SK-N-SH treated with all-trans-retinoic acid at 6 μM for 48 hours (cell line): ENCODE measurements at regions not wholly inside any gene's neighbourhood (a gene's known extent, or its start where the extent isn't known, plus 50 kb on each side); places are given as distances from the start of the nearest gene placed in this dataset.

ENCODE experiments used
- BACH2 ChIP-seq: fragments of 250-450 bp; sonication (Bioruptor Pico); IDR thresholded peaks from 2 replicates; pipeline ENCODE4 v1.9.0; 2021; ENCODE audit warnings: mild to moderate bottlenecking, borderline replicate concordance
- CSDC2 ChIP-seq: fragments of 250-450 bp; sonication (Bioruptor Pico); IDR thresholded peaks from 2 replicates; pipeline ENCODE4 v1.5.0; 2020; ENCODE audit warnings: mild to moderate bottlenecking, moderate library complexity
- ESRRG ChIP-seq: fragments of 250-450 bp; sonication (Bioruptor Pico); IDR thresholded peaks from 2 replicates; pipeline ENCODE4 v1.6.1; 2021; ENCODE audit warnings: mild to moderate bottlenecking
- ISL1 ChIP-seq: fragments of 250-450 bp; sonication (Bioruptor Pico); IDR thresholded peaks from 2 replicates; pipeline ENCODE4 v2.1.2; 2022; ENCODE audit warnings: mild to moderate bottlenecking, moderate library complexity
- OSR1 ChIP-seq: fragments of 250-450 bp; sonication (Bioruptor Pico); IDR thresholded peaks from 2 replicates; pipeline ENCODE4 v1.8.0; 2022; ENCODE audit warnings: moderate library complexity, mild to moderate bottlenecking, inconsistent platforms
- PPARA ChIP-seq: fragments of 250-450 bp; sonication (Bioruptor Pico); IDR thresholded peaks from 2 replicates; pipeline ENCODE4 v1.5.0; 2020; ENCODE audit warnings: mild to moderate bottlenecking, borderline replicate concordance
- RARB ChIP-seq: fragments of 250-450 bp; sonication (Bioruptor Pico); IDR thresholded peaks from 2 replicates; pipeline ENCODE4 v1.8.0; 2021; ENCODE audit warnings: mild to moderate bottlenecking, moderate library complexity
- TOX ChIP-seq: fragments of 250-450 bp; sonication (Bioruptor Pico); IDR thresholded peaks from 2 replicates; pipeline ENCODE4 v1.8.0; 2021; ENCODE audit warnings: mild to moderate bottlenecking, moderate library complexity, borderline replicate concordance
- TSHZ2 ChIP-seq: fragments of 250-450 bp; sonication (Bioruptor Pico); IDR thresholded peaks from 2 replicates; pipeline ENCODE4 v1.5.0; 2020; ENCODE audit warnings: mild to moderate bottlenecking, moderate library complexity
- ZC3H10 ChIP-seq: fragments of 250-450 bp; sonication (Bioruptor Pico); IDR thresholded peaks from 2 replicates; pipeline ENCODE4 v1.5.1; 2021; ENCODE audit warnings: mild to moderate bottlenecking, moderate library complexity
- ZFP3 ChIP-seq: fragments of 250-450 bp; sonication (Bioruptor Pico); IDR thresholded peaks from 2 replicates; pipeline ENCODE4 v1.5.0; 2020; ENCODE audit warnings: mild to moderate bottlenecking, moderate library complexity
- ZFP30 ChIP-seq: fragments of 450-650 bp; formaldehyde crosslinking; IDR thresholded peaks from 2 replicates; pipeline ENCODE4 v1.5.0; 2022; ENCODE audit warnings: mild to moderate bottlenecking, moderate library complexity
- TF ChIP-seq, protein P1 (sequence below): fragments of 250-450 bp; sonication (Bioruptor Pico); IDR thresholded peaks from 2 replicates; pipeline ENCODE4 v1.5.1; 2021; ENCODE audit warnings: mild to moderate bottlenecking, moderate library complexity
- TF ChIP-seq, protein P2 (sequence below): fragments of 250-450 bp; sonication (Bioruptor Pico); IDR thresholded peaks from 2 replicates; pipeline ENCODE4 v1.8.0; 2020; ENCODE audit warnings: mild to moderate bottlenecking, moderate library complexity, borderline replicate concordance

- no peak for TF ChIP-seq CSDC2
- TF ChIP-seq, protein P1, sequence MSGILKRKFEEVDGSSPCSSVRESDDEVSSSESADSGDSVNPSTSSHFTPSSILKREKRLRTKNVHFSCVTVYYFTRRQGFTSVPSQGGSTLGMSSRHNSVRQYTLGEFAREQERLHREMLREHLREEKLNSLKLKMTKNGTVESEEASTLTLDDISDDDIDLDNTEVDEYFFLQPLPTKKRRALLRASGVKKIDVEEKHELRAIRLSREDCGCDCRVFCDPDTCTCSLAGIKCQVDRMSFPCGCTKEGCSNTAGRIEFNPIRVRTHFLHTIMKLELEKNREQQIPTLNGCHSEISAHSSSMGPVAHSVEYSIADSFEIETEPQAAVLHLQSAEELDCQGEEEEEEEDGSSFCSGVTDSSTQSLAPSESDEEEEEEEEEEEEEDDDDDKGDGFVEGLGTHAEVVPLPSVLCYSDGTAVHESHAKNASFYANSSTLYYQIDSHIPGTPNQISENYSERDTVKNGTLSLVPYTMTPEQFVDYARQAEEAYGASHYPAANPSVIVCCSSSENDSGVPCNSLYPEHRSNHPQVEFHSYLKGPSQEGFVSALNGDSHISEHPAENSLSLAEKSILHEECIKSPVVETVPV (CRISPR knock-in tag) = no peak
- TF ChIP-seq ZC3H10 (CRISPR knock-in tag) = no peak
- no peak for TF ChIP-seq BACH2
- no peak for TF ChIP-seq OSR1 (CRISPR knock-in tag)
- no peak for TF ChIP-seq ZFP3 (CRISPR knock-in tag)
- TF ChIP-seq, protein P2, sequence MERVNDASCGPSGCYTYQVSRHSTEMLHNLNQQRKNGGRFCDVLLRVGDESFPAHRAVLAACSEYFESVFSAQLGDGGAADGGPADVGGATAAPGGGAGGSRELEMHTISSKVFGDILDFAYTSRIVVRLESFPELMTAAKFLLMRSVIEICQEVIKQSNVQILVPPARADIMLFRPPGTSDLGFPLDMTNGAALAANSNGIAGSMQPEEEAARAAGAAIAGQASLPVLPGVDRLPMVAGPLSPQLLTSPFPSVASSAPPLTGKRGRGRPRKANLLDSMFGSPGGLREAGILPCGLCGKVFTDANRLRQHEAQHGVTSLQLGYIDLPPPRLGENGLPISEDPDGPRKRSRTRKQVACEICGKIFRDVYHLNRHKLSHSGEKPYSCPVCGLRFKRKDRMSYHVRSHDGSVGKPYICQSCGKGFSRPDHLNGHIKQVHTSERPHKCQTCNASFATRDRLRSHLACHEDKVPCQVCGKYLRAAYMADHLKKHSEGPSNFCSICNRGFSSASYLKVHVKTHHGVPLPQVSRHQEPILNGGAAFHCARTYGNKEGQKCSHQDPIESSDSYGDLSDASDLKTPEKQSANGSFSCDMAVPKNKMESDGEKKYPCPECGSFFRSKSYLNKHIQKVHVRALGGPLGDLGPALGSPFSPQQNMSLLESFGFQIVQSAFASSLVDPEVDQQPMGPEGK (CRISPR knock-in tag) = no peak
- no peak for TF ChIP-seq ZFP30
- TF ChIP-seq TOX (CRISPR knock-in tag) = no peak
- no peak for TF ChIP-seq ISL1 (CRISPR knock-in tag)
- no peak for TF ChIP-seq PPARA
- no peak for TF ChIP-seq ESRRG (CRISPR knock-in tag)
- no peak for TF ChIP-seq TSHZ2 (CRISPR knock-in tag)
- no peak for TF ChIP-seq RARB (CRISPR knock-in tag)
Observed at GRCh38 chr6:40957616-40958492, 81.2 kb downstream of the UNC5CL start.
